ENCODE measurements at regions not wholly inside any gene's neighbourhood (a gene's known extent, or its start where the extent isn't known, plus 50 kb on each side); places are given as distances from the start of the nearest gene placed in this dataset.
"Not testable (repeated sequence)": the region's sequence is repeated elsewhere in the genome, so short reads cannot be mapped to it uniquely, and the experiment has no call there.

DNA sequence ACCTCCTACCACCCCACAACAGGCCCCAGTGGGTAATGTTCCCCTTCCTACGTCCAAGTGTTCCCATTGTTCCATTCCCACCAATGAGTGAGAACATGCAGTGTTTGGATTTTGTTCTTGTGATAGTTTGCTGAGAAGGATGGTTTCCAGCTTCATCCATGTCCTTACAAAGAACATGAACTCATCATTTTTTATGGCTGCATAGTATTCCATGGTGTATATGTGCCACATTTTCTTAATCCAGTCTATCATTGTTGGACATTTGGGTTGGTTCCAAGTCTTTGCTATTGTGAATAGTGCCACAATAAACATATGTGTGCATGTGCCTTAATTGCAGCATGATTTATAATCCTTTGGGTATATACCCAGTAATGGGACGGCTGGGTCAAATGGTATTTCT, 81.6 kb downstream of the P2RY10 start:
- H3K36me3 ChIP-seq (ENCODE audit: control insufficient read depth, insufficient read depth, low read length, severe bottlenecking); H3K4me1 ChIP-seq (ENCODE audit: control insufficient read depth, insufficient read depth, low read length); H3K27me3 ChIP-seq (replicated peaks; ENCODE audit: control insufficient read depth, insufficient read depth, low read length); H3K4me3 ChIP-seq (ENCODE audit: low read length); H3K9ac ChIP-seq (ENCODE audit: low read length); H3K9me3 ChIP-seq (ENCODE audit: control insufficient read depth, low read length); DNase-seq (ENCODE audit: low read depth): not testable (repeated sequence)

- H3K4me1 ChIP-seq (ENCODE audit: control insufficient read depth, insufficient read depth, low read length) = no peaks in the 10 kb centered on the region
- no peak for DNase-seq (ENCODE audit: low read depth)
- no peaks in the 10 kb centered on the region for H3K36me3 ChIP-seq (ENCODE audit: control insufficient read depth, insufficient read depth, low read length, severe bottlenecking)
- H3K9ac ChIP-seq (ENCODE audit: low read length) = no peak overlapping the region
- H3K4me3 ChIP-seq (ENCODE audit: low read length) = no peak overlapping the region
- no peaks in the 10 kb centered on the region for H3K27me3 ChIP-seq (replicated peaks; ENCODE audit: control insufficient read depth, insufficient read depth, low read length)
- no peaks in the 10 kb centered on the region for H3K9me3 ChIP-seq (ENCODE audit: control insufficient read depth, low read length)
These were observed 90.2 kb downstream of the P2RY10 start for GRCh38 chrX:79035421-79035820.

DNA sequence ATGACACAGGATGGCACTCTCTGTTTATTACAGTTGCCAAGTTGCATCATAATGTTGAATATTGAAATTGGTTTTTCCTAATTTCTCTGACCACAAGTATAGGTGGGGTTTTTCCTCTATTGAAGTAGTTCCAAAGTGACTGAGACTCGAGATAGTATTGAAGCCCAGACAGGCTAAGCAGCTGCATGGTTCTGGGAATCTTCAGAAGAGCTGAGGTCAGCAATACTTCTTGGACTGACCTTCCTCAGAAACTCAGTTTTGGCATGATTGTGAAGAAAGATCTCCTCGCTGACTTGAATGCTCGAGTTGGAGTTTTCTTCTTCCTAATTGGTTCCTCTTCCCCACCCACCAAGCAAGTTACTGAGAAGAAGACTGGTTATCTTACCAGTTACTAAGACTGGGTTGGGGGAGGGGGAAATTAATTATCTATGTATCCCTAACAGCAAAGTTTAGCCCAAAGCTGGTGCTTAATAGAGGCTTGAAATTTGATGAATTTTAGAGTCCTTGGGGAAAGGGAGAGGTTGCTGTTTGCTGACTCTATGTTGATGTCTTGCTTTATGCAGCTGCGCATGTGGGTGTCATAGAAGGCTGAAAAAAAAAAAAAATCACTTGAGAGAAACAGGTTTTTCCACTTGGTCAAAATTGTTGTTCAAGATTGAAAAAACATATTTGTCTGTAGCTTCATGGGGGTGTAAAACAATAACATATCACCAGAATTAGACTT, 91.1 kb downstream of the P2RY10 start:
- Histone ChIP-seq H3K27me3 (replicated peaks; ENCODE audit: control insufficient read depth, insufficient read depth, low read length) (no peaks in the 10 kb centered on the region), H3K9ac (ENCODE audit: low read length) (no peak overlapping the region), H3K4me3 (ENCODE audit: low read length) (no peak overlapping the region), H3K36me3 (ENCODE audit: control insufficient read depth, insufficient read depth, low read length, severe bottlenecking) (no peaks in the 10 kb centered on the region), H3K4me1 (ENCODE audit: control insufficient read depth, insufficient read depth, low read length) (no peaks in the 10 kb centered on the region), H3K9me3 (ENCODE audit: control insufficient read depth, low read length) (no peaks in the 10 kb centered on the region)
- DNase-seq (ENCODE audit: low read depth) = no peak

DNA sequence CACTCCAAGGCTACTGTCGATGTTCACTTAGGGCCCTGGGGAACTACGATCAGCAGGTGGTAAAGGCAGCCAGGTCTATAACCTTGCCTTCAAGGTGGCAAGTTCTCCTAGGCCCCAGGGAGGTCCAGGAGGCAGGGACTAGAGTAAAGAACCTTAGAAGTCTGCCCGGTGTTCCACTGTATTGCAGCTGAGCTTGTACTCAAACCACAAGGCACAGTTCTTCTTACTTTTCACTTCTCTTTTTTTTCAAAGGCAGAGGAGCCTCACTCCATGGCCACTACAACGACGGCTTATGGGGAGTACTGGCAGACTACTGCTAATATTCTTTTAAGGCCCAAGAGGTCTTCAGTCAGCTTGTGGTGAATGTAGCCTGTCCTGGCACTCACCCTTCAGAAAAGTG, 78.8 kb upstream of the GPR174 start:
- Histone ChIP-seq H3K4me3 (ENCODE audit: low read length) (no peak overlapping the region), H3K4me1 (ENCODE audit: control insufficient read depth, insufficient read depth, low read length) (no peaks in the 10 kb centered on the region), H3K36me3 (ENCODE audit: control insufficient read depth, insufficient read depth, low read length, severe bottlenecking) (no peaks in the 10 kb centered on the region), H3K9me3 (ENCODE audit: control insufficient read depth, low read length) (peaks cover 10% of the 10 kb centered on the region), H3K9ac (ENCODE audit: low read length) (no peak overlapping the region), H3K27me3 (replicated peaks; ENCODE audit: control insufficient read depth, insufficient read depth, low read length) (no peaks in the 10 kb centered on the region)
- no peak for DNase-seq (ENCODE audit: low read depth)

DNA sequence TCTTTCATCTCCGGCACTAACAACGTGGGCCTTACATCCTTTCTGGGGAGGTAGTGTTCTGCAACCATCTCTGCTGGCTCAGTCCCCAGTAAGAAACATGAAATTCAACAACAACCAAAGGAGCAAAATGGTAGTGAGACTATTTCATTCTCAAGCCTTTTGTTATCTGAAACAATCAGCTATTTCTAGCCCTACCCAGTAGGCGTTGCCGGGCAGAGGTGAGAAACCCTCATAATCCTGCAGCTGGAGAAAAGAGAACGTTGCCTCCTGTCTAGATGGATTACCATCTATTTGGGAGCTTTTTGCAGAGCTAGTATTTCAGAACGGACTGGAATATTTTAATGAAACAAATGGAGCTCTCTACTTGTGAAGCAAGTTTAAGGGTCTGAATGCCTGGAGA, 66.4 kb upstream of the GPR174 start:
- Histone ChIP-seq H3K4me3 (ENCODE audit: low read length) (no peak overlapping the region), H3K27me3 (replicated peaks; ENCODE audit: control insufficient read depth, insufficient read depth, low read length) (no peaks in the 10 kb centered on the region), H3K36me3 (ENCODE audit: control insufficient read depth, insufficient read depth, low read length, severe bottlenecking) (no peaks in the 10 kb centered on the region), H3K9me3 (ENCODE audit: control insufficient read depth, low read length) (peaks cover 2% of the 10 kb centered on the region), H3K9ac (ENCODE audit: low read length) (no peak overlapping the region), H3K4me1 (ENCODE audit: control insufficient read depth, insufficient read depth, low read length) (peaks cover 5% of the 10 kb centered on the region)
- no peak for DNase-seq (ENCODE audit: low read depth)

DNA sequence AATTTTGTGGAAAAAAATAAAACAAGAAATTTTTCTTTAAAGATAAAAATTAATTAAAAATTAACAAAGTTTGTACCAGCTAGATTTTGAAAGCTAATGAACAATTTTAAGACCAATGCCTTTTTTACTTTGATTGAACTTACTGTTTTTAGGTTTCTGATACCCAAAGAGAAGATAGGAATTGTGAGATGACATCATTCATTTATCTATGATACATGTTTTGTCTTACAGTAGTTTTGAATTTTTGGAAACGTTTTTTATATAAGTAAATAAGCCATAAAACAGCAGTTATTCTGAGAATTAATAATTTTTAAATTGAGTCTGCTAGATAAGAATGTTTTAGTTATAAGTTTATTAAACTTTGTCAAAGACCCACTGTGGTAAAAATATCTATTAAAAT, 65.0 kb upstream of the GPR174 start:
- no peaks in the 10 kb centered on the region for H3K36me3 ChIP-seq (ENCODE audit: control insufficient read depth, insufficient read depth, low read length, severe bottlenecking)

DNA sequence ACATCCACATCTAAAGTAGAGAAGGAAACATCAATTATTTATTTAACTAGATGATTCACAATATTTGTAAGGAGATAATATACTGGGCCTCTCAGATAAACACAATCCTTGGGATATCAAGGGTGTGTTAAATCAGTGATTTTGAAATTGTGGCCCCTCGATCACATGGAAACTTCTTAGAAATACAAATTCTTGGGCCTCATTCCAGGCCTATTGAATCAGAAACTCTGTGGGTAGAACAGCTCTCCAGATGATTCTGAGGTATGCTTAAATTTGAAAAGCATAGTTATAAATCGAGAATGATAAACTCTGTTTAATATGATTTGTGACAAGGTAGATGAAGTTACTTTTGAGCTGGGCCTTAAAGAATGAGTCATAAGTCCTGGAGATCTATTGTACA, 64.3 kb upstream of the GPR174 start:
- H3K36me3 ChIP-seq (ENCODE audit: control insufficient read depth, insufficient read depth, low read length, severe bottlenecking) = no peaks in the 10 kb centered on the region
- DNase-seq (ENCODE audit: low read depth) = peak; percentile 9
- H3K9ac ChIP-seq (ENCODE audit: low read length) = no peak overlapping the region
- peaks cover 5% of the 10 kb centered on the region for H3K4me1 ChIP-seq (ENCODE audit: control insufficient read depth, insufficient read depth, low read length)
- no peaks in the 10 kb centered on the region for H3K27me3 ChIP-seq (replicated peaks; ENCODE audit: control insufficient read depth, insufficient read depth, low read length)
- no peaks in the 10 kb centered on the region for H3K9me3 ChIP-seq (ENCODE audit: control insufficient read depth, low read length)
- no peak overlapping the region for H3K4me3 ChIP-seq (ENCODE audit: low read length)

More for the DNA sequence above, 65.0 kb upstream of the GPR174 start:
- no peak for DNase-seq (ENCODE audit: low read depth)
- no peak overlapping the region for H3K4me3 ChIP-seq (ENCODE audit: low read length)
- no peaks in the 10 kb centered on the region for H3K27me3 ChIP-seq (replicated peaks; ENCODE audit: control insufficient read depth, insufficient read depth, low read length)
- H3K9ac ChIP-seq (ENCODE audit: low read length) = no peak overlapping the region
- H3K4me1 ChIP-seq (ENCODE audit: control insufficient read depth, insufficient read depth, low read length) = peaks cover 5% of the 10 kb centered on the region
- no peaks in the 10 kb centered on the region for H3K9me3 ChIP-seq (ENCODE audit: control insufficient read depth, low read length)

GRCh38 chrX:79081895-79082512, 62.5 kb upstream of the GPR174 start:
- DNase-seq (ENCODE audit: low read depth) = peak; percentile 51
- Histone ChIP-seq H3K4me1 (ENCODE audit: control insufficient read depth, insufficient read depth, low read length) (peaks cover 5% of the 10 kb centered on the region), H3K36me3 (ENCODE audit: control insufficient read depth, insufficient read depth, low read length, severe bottlenecking) (no peaks in the 10 kb centered on the region), H3K27me3 (replicated peaks; ENCODE audit: control insufficient read depth, insufficient read depth, low read length) (no peaks in the 10 kb centered on the region), H3K9ac (ENCODE audit: low read length) (no peak overlapping the region), H3K9me3 (ENCODE audit: control insufficient read depth, low read length) (no peaks in the 10 kb centered on the region), H3K4me3 (ENCODE audit: low read length) (no peak overlapping the region)

DNA sequence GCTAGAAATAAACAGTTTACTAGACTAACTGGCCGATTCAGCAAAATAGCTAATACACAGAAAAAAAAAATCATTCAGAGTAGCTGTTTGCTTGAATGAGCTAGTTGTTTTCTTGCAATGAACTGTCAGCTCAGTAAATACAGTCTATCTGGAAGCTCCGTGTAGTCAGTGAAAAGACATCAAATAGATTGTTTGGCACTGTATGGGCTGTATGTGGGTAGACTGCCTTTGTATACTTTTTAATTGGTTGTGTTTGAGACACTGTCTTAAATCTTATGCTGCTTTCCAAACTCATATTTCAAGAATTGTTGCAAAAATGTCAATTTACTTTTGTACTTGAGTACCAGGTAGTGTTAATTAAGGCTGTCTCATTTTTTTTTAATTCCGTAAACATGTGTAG, 61.6 kb upstream of the GPR174 start:
- no peak for DNase-seq (ENCODE audit: low read depth)
- H3K36me3 ChIP-seq (ENCODE audit: control insufficient read depth, insufficient read depth, low read length, severe bottlenecking) = no peaks in the 10 kb centered on the region
- peaks cover 5% of the 10 kb centered on the region for H3K4me1 ChIP-seq (ENCODE audit: control insufficient read depth, insufficient read depth, low read length)

GRCh38 chrX:79084923-79085322, 59.6 kb upstream of the GPR174 start:
- H3K27me3 ChIP-seq (replicated peaks; ENCODE audit: control insufficient read depth, insufficient read depth, low read length) = no peaks in the 10 kb centered on the region
- no peak overlapping the region for H3K9ac ChIP-seq (ENCODE audit: low read length)
- H3K36me3 ChIP-seq (ENCODE audit: control insufficient read depth, insufficient read depth, low read length, severe bottlenecking) = no peaks in the 10 kb centered on the region
- H3K4me1 ChIP-seq (ENCODE audit: control insufficient read depth, insufficient read depth, low read length) = peaks cover 5% of the 10 kb centered on the region
- H3K9me3 ChIP-seq (ENCODE audit: control insufficient read depth, low read length) = no peaks in the 10 kb centered on the region
- no peak for DNase-seq (ENCODE audit: low read depth)
- no peak overlapping the region for H3K4me3 ChIP-seq (ENCODE audit: low read length)

More for the DNA sequence above, 61.6 kb upstream of the GPR174 start:
- no peaks in the 10 kb centered on the region for H3K27me3 ChIP-seq (replicated peaks; ENCODE audit: control insufficient read depth, insufficient read depth, low read length)
- H3K9me3 ChIP-seq (ENCODE audit: control insufficient read depth, low read length) = no peaks in the 10 kb centered on the region
- H3K9ac ChIP-seq (ENCODE audit: low read length) = no peak overlapping the region
- H3K4me3 ChIP-seq (ENCODE audit: low read length) = no peak overlapping the region

DNA sequence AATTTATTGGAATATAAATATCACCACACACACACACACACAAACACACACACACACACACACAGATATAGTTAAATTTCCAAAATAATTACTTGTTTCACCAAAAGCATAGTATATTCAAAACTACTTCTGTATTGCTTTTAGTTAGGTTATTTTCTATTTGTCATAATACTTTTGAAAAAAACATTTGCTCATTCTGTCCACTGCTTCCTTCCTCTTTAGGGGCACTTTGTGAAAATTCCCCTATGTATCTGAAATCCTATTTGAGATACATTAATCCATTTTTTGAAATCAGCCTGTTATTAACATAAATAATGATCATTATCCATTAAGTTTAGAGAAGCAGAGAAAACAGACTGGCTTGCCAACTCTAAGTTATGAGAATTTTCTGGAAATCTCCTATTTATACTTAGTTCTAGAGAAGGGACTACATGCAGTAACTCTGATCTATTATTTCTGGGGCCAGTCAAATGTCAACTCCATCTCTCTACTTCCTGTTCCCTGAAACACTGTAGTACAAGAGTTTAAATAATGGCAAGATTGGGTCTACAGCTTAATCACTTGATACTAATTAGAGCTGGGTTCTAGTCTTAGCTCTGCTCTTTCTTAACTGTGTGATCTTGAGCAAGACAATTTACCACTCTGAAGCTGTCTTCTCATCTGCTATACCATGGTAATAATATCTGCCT, 54.4 kb upstream of the GPR174 start:
- DNase-seq (ENCODE audit: low read depth) = no peak
- Histone ChIP-seq H3K36me3 (ENCODE audit: control insufficient read depth, insufficient read depth, low read length, severe bottlenecking) (no peaks in the 10 kb centered on the region), H3K4me1 (ENCODE audit: control insufficient read depth, insufficient read depth, low read length) (no peaks in the 10 kb centered on the region), H3K27me3 (replicated peaks; ENCODE audit: control insufficient read depth, insufficient read depth, low read length) (peaks cover 4% of the 10 kb centered on the region), H3K9ac (ENCODE audit: low read length) (no peak overlapping the region), H3K9me3 (ENCODE audit: control insufficient read depth, low read length) (no peaks in the 10 kb centered on the region), H3K4me3 (ENCODE audit: low read length) (no peak overlapping the region)
